HepG2 (cell line): ENCODE measurements at regions not wholly inside any gene's neighbourhood (a gene's known extent, or its start where the extent isn't known, plus 50 kb on each side); places are given as distances from the start of the nearest gene placed in this dataset.

Source experiments
- ATAC-seq: fragments of 200-7000 bp; cut with Tn5 transposase; 3 replicates; pipeline ENCODE4 v1.9.1; 2020; ENCODE audit warnings: mild to moderate bottlenecking, moderate library complexity
- BruUV-seq: library from RNA; stranded (reverse); fragments of 400-500 nt; replicated peaks from 2 replicates; lab custom pipeline; 2021; lab: Mats Ljungman, UMichigan
- CTCF ChIA-PET: fragments of 300-600 bp; formaldehyde crosslinking; extraction: SDS; loops from one replicate; lab custom pipeline; 2021; ENCODE audit warnings: low total read pairs, inconsistent platforms, low intra/inter-chr PET ratio; lab: Yijun Ruan, JAX
- POLR2A ChIA-PET: fragments of 350-600 bp; sonication (Branson Sonifier 250); formaldehyde crosslinking; loops from one replicate; lab custom pipeline; 2020; ENCODE audit warnings: antibody characterized with exemption, inconsistent platforms; lab: Yijun Ruan, JAX
- DNase-seq: peaks from one replicate; pipeline ENCODE4 v3.0.0-alpha.2; 2015; ENCODE audit warnings: low spot score
- FAIRE-seq: peaks from 3 replicates; lab custom pipeline; 2011; peaks lifted over from hg19 to GRCh38; lab: Jason Lieb, UNC
- H2AFZ ChIP-seq: one replicate; pipeline ENCODE4 v1.6.1; 2011; ENCODE audit warnings: low read length, inconsistent platforms
- H3K27ac ChIP-seq: fragments of 300-600 bp; 3 replicates; pipeline ENCODE4 v1.8.0; 2011; ENCODE audit warnings: mixed run types, mild to moderate bottlenecking, mixed read lengths, low read length, inconsistent platforms; ENCODE audit not compliant: insufficient read depth; ENCODE audit errors: extremely low read length
- H3K27me3 ChIP-seq, 2 experiments: fragments of 200-600 bp in 1 of 2; 2 replicates in 1 of 2; 3 replicates in 1 of 2; pipeline versions ENCODE4 v1.6.0 to v1.8.0; 2011; ENCODE audit warnings: low read length in 2 of 2, mild to moderate bottlenecking in 2 of 2, moderate library complexity in 2 of 2, inconsistent platforms in 1 of 2; ENCODE audit not compliant: insufficient read depth in 2 of 2, control insufficient read depth in 1 of 2
- H3K36me3 ChIP-seq, 2 experiments: fragments of 200-600 bp in 1 of 2; replicated peaks in 1 of 2; 2 replicates in 1 of 2; 3 replicates in 1 of 2; pipeline versions ENCODE4 v1.5.1 to v1.8.0; 2011; ENCODE audit warnings: low read length in 2 of 2, inconsistent platforms in 1 of 2; ENCODE audit not compliant: insufficient read depth in 2 of 2, control insufficient read depth in 1 of 2
- H3K4me1 ChIP-seq: 2 replicates; pipeline ENCODE4 v1.5.1; 2012; ENCODE audit warnings: low read length, inconsistent platforms; ENCODE audit not compliant: insufficient read depth
- H3K4me2 ChIP-seq: 2 replicates; pipeline ENCODE4 v1.6.0; 2011; ENCODE audit warnings: low read depth, low read length, inconsistent platforms
- H3K4me3 ChIP-seq, 3 experiments: fragments of 200-600 bp in 1 of 3; sonication (generic), shearing (Covaris generic) in 1 of 3; replicated peaks in 1 of 3; 2 replicates each; pipeline ENCODE4 v1.5.1; 2011 to 2016; ENCODE audit warnings: low read length in 3 of 3, inconsistent platforms in 2 of 3, low read depth in 2 of 3, mild to moderate bottlenecking in 2 of 3, control low read depth in 1 of 3, mixed read lengths in 1 of 3; ENCODE audit not compliant: insufficient read depth in 1 of 3
- H3K79me2 ChIP-seq: one replicate; pipeline ENCODE4 v1.6.1; 2011; ENCODE audit warnings: low read length, inconsistent platforms; ENCODE audit not compliant: insufficient read depth
- H3K9ac ChIP-seq: 2 replicates; pipeline ENCODE4 v1.6.0; 2011; ENCODE audit warnings: mild to moderate bottlenecking, low read depth, low read length, inconsistent platforms; ENCODE audit not compliant: insufficient read depth
- H3K9me3 ChIP-seq: 2 replicates; pipeline ENCODE4 v1.5.1; 2012; ENCODE audit warnings: mild to moderate bottlenecking, low read length
- H4K20me1 ChIP-seq: 2 replicates; pipeline ENCODE4 v1.6.0; 2011; ENCODE audit warnings: inconsistent platforms, mild to moderate bottlenecking, low read length, moderate library complexity; ENCODE audit not compliant: insufficient read depth
- ADNP ChIP-seq: sonication (generic); formaldehyde crosslinking; IDR thresholded peaks from 2 replicates; pipeline ENCODE4 v1.4.0; 2020; ENCODE audit warnings: missing genetic modification reagents
- MYNN ChIP-seq: sonication (generic); formaldehyde crosslinking; IDR thresholded peaks from 2 replicates; pipeline ENCODE4 v1.4.0; 2020; ENCODE audit warnings: mild to moderate bottlenecking, low read depth, missing genetic modification reagents
- NFE2L2 ChIP-seq: fragments of 150-350 bp; IDR thresholded peaks from 2 replicates; pipeline ENCODE4 v1.6.1; 2014; ENCODE audit warnings: low read length
- PITX1 ChIP-seq: sonication (generic); formaldehyde crosslinking; IDR thresholded peaks from 2 replicates; pipeline ENCODE4 v1.5.1; 2020; ENCODE audit warnings: mild to moderate bottlenecking, missing genetic modification reagents
- RELA ChIP-seq: sonication (generic); formaldehyde crosslinking; IDR thresholded peaks from 2 replicates; pipeline ENCODE4 v1.4.0; 2020; ENCODE audit warnings: missing genetic modification reagents
- RFXANK ChIP-seq: IDR thresholded peaks from 2 replicates; pipeline ENCODE4 v1.6.1; 2016
- ZKSCAN1 ChIP-seq: fragments of 150-350 bp; IDR thresholded peaks from 2 replicates; pipeline ENCODE4 v1.6.1; 2014; ENCODE audit warnings: low read length
- ZNF619 ChIP-seq: sonication (generic); formaldehyde crosslinking; IDR thresholded peaks from 2 replicates; pipeline ENCODE4 v1.4.0; 2020; ENCODE audit warnings: mild to moderate bottlenecking, missing genetic modification reagents
- ZNF646 ChIP-seq: sonication (generic); formaldehyde crosslinking; IDR thresholded peaks from 2 replicates; pipeline ENCODE4 v1.9.0; 2021; ENCODE audit warnings: mild to moderate bottlenecking, missing genetic modification reagents
- ZNF691 ChIP-seq: sonication (generic); formaldehyde crosslinking; IDR thresholded peaks from 2 replicates; pipeline ENCODE4 v1.4.0; 2020; ENCODE audit warnings: missing genetic modification reagents, low read depth, mild to moderate bottlenecking, borderline replicate concordance
- ZNF761 ChIP-seq: sonication (generic); formaldehyde crosslinking; conservative IDR thresholded peaks from 2 replicates; pipeline ENCODE4 v1.4.0; 2020; ENCODE audit warnings: mild to moderate bottlenecking, missing genetic modification reagents
- ZSCAN25 ChIP-seq: sonication (generic); formaldehyde crosslinking; IDR thresholded peaks from 2 replicates; pipeline ENCODE4 v1.8.0; 2022; ENCODE audit warnings: mild to moderate bottlenecking, missing genetic modification reagents
- ZSCAN31 ChIP-seq: sonication (generic); formaldehyde crosslinking; IDR thresholded peaks from 2 replicates; pipeline ENCODE4 v1.5.0; 2020; ENCODE audit warnings: low read depth, mild to moderate bottlenecking, missing genetic modification reagents
- WGBS: methylation state at CpG from one replicate; pipeline ENCODE4 v1.1.6; 2017; ENCODE audit warnings: low lambda C conversion rate; 5-methylcytosine and 5-hydroxymethylcytosine counted together
- in situ Hi-C: cut with HindIII; loops from 2 replicates; pipeline ENCODE4 v1.10.0; 2017; ENCODE audit warnings: low pct_unique_long_range_greater_than_20kb; ENCODE audit not compliant: extremely low pct_ligation_motif_present
- intact Hi-C: fragments of 100-400 bp; cut with micrococcal nuclease; formaldehyde crosslinking; loops from one replicate; pipeline ENCODE4 v1.10.0; 2022; ENCODE audit not compliant: unreplicated experiment

GRCh38 chr1:38371505-38371844 is 324.9 kb upstream of the POU3F1 start (continued):
- TF ChIP-seq ZNF646 (CRISPR knock-in tag) (no peak), ZNF619 (no peak), ZKSCAN1 (no peak), NFE2L2 (no peak), ZSCAN25 (no peak)

- Histone ChIP-seq H3K4me2 (no peak overlapping the region), H3K79me2 (no peaks in the 10 kb centered on the region), H3K9ac (no peak overlapping the region), H3K4me3 (no peak overlapping the region), H3K27me3 (peaks cover 0 to 8% of the 10 kb centered on the region in 2 experiments; a peak in 1 of 5 replicates), H4K20me1 (no peaks in the 10 kb centered on the region), H3K36me3 (no peaks in the 10 kb centered on the region), H3K9me3 (peaks cover 21% of the 10 kb centered on the region), H3K27ac (no peak overlapping the region), H3K4me1 (no peaks in the 10 kb centered on the region), H2AFZ (no peak overlapping the region)
- ChIA-PET POLR2A (no interaction called here), CTCF (no interaction called here)
- ATAC-seq (no peak), DNase-seq (no peak), FAIRE-seq (no peak)
- no TSS peak for BruUV-seq
- WGBS, result 17% methylated on average over 14 of the region's 14 CpGs
- intact Hi-C loops (no loop called here), in situ Hi-C loops (no loop called here)
- TF ChIP-seq RELA (CRISPR knock-in tag), result no peak
- no peak for TF ChIP-seq MYNN (CRISPR knock-in tag)
- no peak for TF ChIP-seq ADNP
- TF ChIP-seq ZNF691 (CRISPR knock-in tag), result no peak
- TF ChIP-seq PITX1 (CRISPR knock-in tag), result no peak
- TF ChIP-seq ZNF761 (CRISPR knock-in tag), result no peak
- TF ChIP-seq ZSCAN31 (CRISPR knock-in tag), result no peak
- TF ChIP-seq RFXANK, result no peak
Measured at GRCh38 chr1:38370716-38371504, 324.3 kb upstream of the POU3F1 start.
